ENCODE measurements at regions not wholly inside any gene's neighbourhood (a gene's known extent, or its start where the extent isn't known, plus 50 kb on each side); places are given as distances from the start of the nearest gene placed in this dataset.
"Not testable (repeated sequence)": the region's sequence is repeated elsewhere in the genome, so short reads cannot be mapped to it uniquely, and the experiment has no call there.

- no peak overlapping the region for H3K4me3 ChIP-seq (ENCODE audit: low read depth, low read length)
- no peak for TF ChIP-seq CTCF (conservative IDR thresholded peaks at IDR 0.05; ENCODE audit: low read depth, low read length)
- no peak for DNase-seq (ENCODE audit: low read depth)
Measured at GRCh38 chr18:28736951-28737350, 560.0 kb upstream of the CDH2 start.

DNA sequence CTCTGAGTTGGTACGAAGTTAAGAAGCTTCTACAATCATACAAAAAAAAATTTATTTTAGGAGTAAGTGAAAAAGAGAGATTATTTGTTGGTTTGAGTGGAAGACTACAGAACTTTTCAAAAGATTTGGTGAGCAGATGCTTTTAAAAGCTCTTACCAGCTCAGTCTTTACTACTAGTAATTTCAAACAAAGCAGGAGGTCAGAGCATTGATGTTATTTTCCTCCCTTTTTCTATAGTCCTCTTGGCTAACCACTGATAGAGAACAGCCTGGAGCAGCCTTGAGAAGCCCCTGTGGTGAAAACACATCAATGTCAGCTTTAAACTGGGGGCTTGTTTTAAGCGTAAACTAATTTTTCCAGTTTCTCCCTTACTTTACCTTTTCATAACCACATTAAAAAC lies 559.3 kb upstream of the CDH2 start:
- DNase-seq (ENCODE audit: low read depth) = no peak
- no peak overlapping the region for H3K4me3 ChIP-seq (ENCODE audit: low read depth, low read length)
- no peak for TF ChIP-seq CTCF (conservative IDR thresholded peaks at IDR 0.05; ENCODE audit: low read depth, low read length)

- DNase-seq (ENCODE audit: low read depth) = no peak
- no peak overlapping the region for H3K4me3 ChIP-seq (ENCODE audit: low read depth, low read length)
- TF ChIP-seq CTCF (conservative IDR thresholded peaks at IDR 0.05; ENCODE audit: low read depth, low read length) = no peak
Measured at GRCh38 chr18:28735731-28736130, 558.8 kb upstream of the CDH2 start.

DNA sequence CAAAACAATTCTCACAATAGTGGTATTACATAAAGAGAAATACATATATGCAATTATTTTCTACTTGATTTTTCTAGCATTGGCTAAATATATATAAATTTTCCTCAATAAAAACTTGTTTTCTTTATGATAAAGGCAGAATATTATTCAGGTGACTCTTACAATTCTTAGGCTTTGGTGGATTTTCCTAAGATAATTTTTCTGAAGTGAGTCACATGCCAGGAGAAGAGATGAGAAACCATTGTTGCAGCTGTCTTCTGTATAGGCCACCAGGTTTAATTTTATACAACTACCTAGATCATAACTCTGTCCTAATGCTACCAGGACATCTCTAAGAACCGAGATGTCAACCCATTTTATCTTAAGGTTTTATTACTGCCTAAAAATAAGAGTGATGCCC lies 552.4 kb upstream of the CDH2 start:
- TF ChIP-seq CTCF (conservative IDR thresholded peaks at IDR 0.05; ENCODE audit: low read depth, low read length) = no peak
- DNase-seq (ENCODE audit: low read depth) = no peak
- no peak overlapping the region for H3K4me3 ChIP-seq (ENCODE audit: low read depth, low read length)

GRCh38 chr18:28728891-28729290 lies 552.0 kb upstream of the CDH2 start:
- TF ChIP-seq CTCF (conservative IDR thresholded peaks at IDR 0.05; ENCODE audit: low read depth, low read length) = no peak
- H3K4me3 ChIP-seq (ENCODE audit: low read depth, low read length) = no peak overlapping the region
- DNase-seq (ENCODE audit: low read depth) = no peak

- not testable (repeated sequence) for DNase-seq (ENCODE audit: low read depth); H3K4me3 ChIP-seq (ENCODE audit: low read depth, low read length)
Measured at GRCh38 chr18:28727189-28727588, 550.3 kb upstream of the CDH2 start.

- no peak for DNase-seq (ENCODE audit: low read depth)
- no peak overlapping the region for H3K4me3 ChIP-seq (ENCODE audit: low read depth, low read length)
- no peak for TF ChIP-seq CTCF (conservative IDR thresholded peaks at IDR 0.05; ENCODE audit: low read depth, low read length)
Measured at GRCh38 chr18:28725876-28726275, 548.9 kb upstream of the CDH2 start.

GRCh38 chr18:28723506-28723905 lies 546.6 kb upstream of the CDH2 start:
- no peak for TF ChIP-seq CTCF (conservative IDR thresholded peaks at IDR 0.05; ENCODE audit: low read depth, low read length)
- no peak for DNase-seq (ENCODE audit: low read depth)

More at GRCh38 chr18:28723506-28723905, 546.6 kb upstream of the CDH2 start:
- H3K4me3 ChIP-seq (ENCODE audit: low read depth, low read length) = no peak overlapping the region
